ENCODE measurements at regions not wholly inside any gene's neighbourhood (a gene's known extent, or its start where the extent isn't known, plus 50 kb on each side); places are given as distances from the start of the nearest gene placed in this dataset.
A peak's percentile ranks its signal among the peaks of the same experiment; 100 is the strongest.

DNA sequence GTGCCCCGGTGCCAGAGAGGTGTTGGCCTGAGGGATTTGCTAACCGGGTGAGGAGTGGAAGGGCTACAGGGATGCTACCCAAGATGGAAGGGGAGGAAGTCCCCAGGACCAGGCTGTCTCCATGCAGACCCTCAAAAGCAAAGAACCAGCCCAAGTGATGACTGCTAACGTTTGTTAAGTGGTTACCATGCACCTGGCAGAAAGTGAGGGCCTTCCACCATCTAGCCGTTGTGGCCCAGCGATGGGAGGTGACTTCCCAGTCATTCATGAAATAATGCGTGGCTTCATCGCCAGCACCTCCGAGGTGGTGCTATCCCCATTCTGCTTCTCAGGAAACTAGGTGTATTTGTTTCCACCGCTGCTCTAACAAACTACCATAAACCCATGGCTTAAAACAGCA is 86.8 kb upstream of the LANCL2 start:
- TF ChIP-seq, protein P1, sequence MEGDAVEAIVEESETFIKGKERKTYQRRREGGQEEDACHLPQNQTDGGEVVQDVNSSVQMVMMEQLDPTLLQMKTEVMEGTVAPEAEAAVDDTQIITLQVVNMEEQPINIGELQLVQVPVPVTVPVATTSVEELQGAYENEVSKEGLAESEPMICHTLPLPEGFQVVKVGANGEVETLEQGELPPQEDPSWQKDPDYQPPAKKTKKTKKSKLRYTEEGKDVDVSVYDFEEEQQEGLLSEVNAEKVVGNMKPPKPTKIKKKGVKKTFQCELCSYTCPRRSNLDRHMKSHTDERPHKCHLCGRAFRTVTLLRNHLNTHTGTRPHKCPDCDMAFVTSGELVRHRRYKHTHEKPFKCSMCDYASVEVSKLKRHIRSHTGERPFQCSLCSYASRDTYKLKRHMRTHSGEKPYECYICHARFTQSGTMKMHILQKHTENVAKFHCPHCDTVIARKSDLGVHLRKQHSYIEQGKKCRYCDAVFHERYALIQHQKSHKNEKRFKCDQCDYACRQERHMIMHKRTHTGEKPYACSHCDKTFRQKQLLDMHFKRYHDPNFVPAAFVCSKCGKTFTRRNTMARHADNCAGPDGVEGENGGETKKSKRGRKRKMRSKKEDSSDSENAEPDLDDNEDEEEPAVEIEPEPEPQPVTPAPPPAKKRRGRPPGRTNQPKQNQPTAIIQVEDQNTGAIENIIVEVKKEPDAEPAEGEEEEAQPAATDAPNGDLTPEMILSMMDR (IDR thresholded peaks at IDR 0.05; ENCODE audit: low read depth, low read length) = no peak
- no peaks in the 10 kb centered on the region for H3K27me3 ChIP-seq
- H3K4me1 ChIP-seq (ENCODE audit: low read depth) = no peaks in the 10 kb centered on the region
- no peak overlapping the region for H3K4me3 ChIP-seq
- no peak overlapping the region for H3K27ac ChIP-seq
- no peaks in the 10 kb centered on the region for H3K9me3 ChIP-seq (ENCODE audit: low read depth)
- DNase-seq (ENCODE audit: low read depth in 1 of 2, low spot score in 1 of 2) = no peak
- no peaks in the 10 kb centered on the region for H3K36me3 ChIP-seq

DNA sequence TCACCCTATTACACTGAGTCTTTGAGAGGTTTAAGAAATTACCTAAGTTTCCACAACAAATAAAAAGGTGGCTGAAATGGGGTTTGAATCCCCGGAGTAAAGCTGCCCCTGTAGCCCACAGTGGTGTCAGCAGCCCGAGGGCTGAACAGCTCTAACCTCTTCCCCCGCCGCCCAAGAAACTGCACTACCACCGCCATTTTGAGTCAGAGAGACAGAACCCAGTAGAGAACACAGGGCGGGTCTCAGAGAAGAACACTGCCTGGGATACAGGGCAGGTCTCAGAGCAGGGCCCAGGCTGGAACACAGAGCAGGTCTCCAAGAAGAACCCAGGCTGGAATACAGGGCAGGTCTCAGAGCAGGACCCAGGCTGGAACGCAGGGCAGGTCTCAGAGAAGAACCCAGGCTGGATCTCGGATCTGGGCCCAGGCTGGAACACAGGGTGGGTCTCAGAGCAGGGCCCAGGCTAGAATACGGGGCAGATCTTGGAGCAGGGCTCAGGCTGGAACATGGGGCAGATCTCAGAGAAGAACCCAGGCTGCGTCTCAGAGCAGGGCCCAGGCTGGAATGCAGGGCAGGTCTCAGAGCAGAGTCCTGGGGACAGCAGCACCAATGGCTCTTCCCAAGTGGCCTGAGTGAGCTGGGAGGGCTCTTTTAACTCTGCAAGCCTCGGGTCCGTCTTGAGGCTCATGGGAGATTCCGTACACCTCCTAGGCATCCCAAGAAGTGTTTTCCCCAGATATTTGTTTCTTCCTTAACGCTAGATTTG is 85.9 kb upstream of the LANCL2 start:
- TF ChIP-seq, protein P1 (IDR thresholded peaks at IDR 0.05; ENCODE audit: low read depth, low read length) = no peak
- no peaks in the 10 kb centered on the region for H3K4me1 ChIP-seq (ENCODE audit: low read depth)
- H3K9me3 ChIP-seq (ENCODE audit: low read depth) = no peaks in the 10 kb centered on the region
- H3K27me3 ChIP-seq = no peaks in the 10 kb centered on the region
- no peak overlapping the region for H3K27ac ChIP-seq
- no peak for DNase-seq (ENCODE audit: low read depth in 1 of 2, low spot score in 1 of 2)
- no peak overlapping the region for H3K4me3 ChIP-seq
- no peaks in the 10 kb centered on the region for H3K36me3 ChIP-seq

DNA sequence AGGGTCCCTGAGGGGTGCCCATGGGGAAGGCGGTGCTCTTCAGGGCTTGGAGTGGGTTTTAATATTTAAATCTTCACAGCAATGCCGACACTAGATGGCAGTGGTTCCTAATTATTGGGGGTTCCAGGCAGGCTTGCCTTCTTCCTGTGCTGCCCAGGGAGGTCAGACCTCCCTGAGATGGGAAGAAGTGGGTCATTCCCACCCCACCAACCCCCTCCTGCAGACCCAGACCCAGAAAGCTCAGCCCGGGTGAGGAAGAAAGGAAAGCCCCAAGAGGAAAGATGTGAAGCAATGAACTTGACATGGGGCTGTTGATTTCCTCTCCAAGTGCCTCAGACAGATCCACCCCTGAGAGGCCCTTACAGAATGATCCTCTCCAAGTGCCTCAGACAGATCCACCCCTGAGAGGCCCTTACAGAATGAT is 85.1 kb upstream of the LANCL2 start:
- Histone ChIP-seq H3K4me1 (ENCODE audit: low read depth) (no peaks in the 10 kb centered on the region), H3K27me3 (no peaks in the 10 kb centered on the region), H3K9me3 (ENCODE audit: low read depth) (no peaks in the 10 kb centered on the region), H3K27ac (no peak overlapping the region), H3K36me3 (no peaks in the 10 kb centered on the region), H3K4me3 (no peak overlapping the region)
- TF ChIP-seq, protein P1 (IDR thresholded peaks at IDR 0.05; ENCODE audit: low read depth, low read length) = peak; percentile 63
- DNase-seq (ENCODE audit: low read depth in 1 of 2, low spot score in 1 of 2) = peak; percentile 81 to 87

DNA sequence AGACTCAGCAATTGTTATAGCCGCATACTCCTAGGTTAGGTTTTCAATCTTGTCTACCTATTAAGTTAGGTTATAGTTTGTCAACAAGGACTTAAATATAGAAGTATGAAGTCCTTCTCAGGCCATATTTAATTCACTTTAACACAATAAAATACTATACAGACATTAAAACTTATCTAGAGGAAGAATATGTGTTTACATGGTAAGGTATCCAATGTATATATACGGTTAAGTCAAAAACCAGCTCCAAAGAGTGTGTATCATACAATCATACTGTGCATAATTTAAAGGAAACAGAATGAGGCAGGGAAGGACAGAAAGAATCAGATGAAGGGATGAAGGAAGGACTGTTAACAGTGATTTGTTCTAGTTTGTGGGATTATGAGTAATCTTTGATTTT is 79.5 kb upstream of the LANCL2 start:
- H3K9me3 ChIP-seq (ENCODE audit: low read depth) = no peaks in the 10 kb centered on the region
- H3K27ac ChIP-seq = no peak overlapping the region
- DNase-seq (ENCODE audit: low read depth in 1 of 2, low spot score in 1 of 2) = no peak
- no peaks in the 10 kb centered on the region for H3K27me3 ChIP-seq
- TF ChIP-seq, protein P1 (IDR thresholded peaks at IDR 0.05; ENCODE audit: low read depth, low read length) = no peak
- no peaks in the 10 kb centered on the region for H3K4me1 ChIP-seq (ENCODE audit: low read depth)
- no peak overlapping the region for H3K4me3 ChIP-seq
- no peaks in the 10 kb centered on the region for H3K36me3 ChIP-seq

DNA sequence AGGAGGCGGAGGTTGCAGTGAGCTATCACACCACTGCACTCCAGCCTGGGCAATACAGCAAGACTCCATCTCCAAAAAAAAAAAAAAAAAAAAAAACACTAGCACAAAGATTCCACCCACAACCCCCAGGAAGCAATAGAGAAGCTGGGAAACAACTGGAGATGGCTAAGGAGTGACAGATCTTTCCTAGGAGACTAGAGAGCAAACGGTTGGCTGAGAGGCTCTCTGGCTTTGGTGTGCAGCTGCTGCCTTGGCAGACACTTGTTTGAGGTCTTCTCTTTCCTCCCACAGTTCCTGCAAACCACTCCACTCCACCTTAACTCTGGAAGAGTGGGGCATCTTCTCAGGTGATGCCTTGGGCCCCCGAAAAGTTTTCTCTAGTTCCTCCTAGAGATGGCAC is 78.5 kb upstream of the LANCL2 start:
- Histone ChIP-seq H3K27ac (no peak overlapping the region), H3K36me3 (no peaks in the 10 kb centered on the region), H3K27me3 (no peaks in the 10 kb centered on the region), H3K4me3 (no peak overlapping the region), H3K9me3 (ENCODE audit: low read depth) (no peaks in the 10 kb centered on the region), H3K4me1 (ENCODE audit: low read depth) (no peaks in the 10 kb centered on the region)
- DNase-seq (ENCODE audit: low read depth in 1 of 2, low spot score in 1 of 2) = no peak
- TF ChIP-seq, protein P1 (IDR thresholded peaks at IDR 0.05; ENCODE audit: low read depth, low read length) = no peak

All from cardiac muscle cell (in vitro differentiated cells and primary cell).